ENCODE measurements at regions not wholly inside any gene's neighbourhood (a gene's known extent, or its start where the extent isn't known, plus 50 kb on each side); places are given as distances from the start of the nearest gene placed in this dataset.

- Histone ChIP-seq H3K36me3 (ENCODE audit: insufficient read depth) (no peaks in the 10 kb centered on the region), H3K9me2 (ENCODE audit: insufficient read depth) (no peaks in the 10 kb centered on the region; the same call in 1 of the 2 replicates), H3K79me2 (replicated peaks; ENCODE audit: insufficient read depth) (no peaks in the 10 kb centered on the region), H3K4me2 (no peak overlapping the region), H2AFZ (no peak overlapping the region), H3K27me3 (ENCODE audit: insufficient read depth) (no peaks in the 10 kb centered on the region), H3K4me3 (no peak overlapping the region), H3K4me1 (ENCODE audit: insufficient read depth) (peaks cover 4% of the 10 kb centered on the region; the same call in 1 of the 2 replicates), H3F3A (replicated peaks; ENCODE audit: low read depth) (no peaks in the 10 kb centered on the region), H3K27ac (ENCODE audit: low read depth) (no peak overlapping the region), H4K20me1 (replicated peaks; ENCODE audit: insufficient read depth) (no peaks in the 10 kb centered on the region)
- DNase-seq (ENCODE audit: low spot score) (no peak), ATAC-seq (no peak)
- no peaks in the 10 kb centered on the region for H3K27me3 Mint-ChIP-seq (ENCODE audit: insufficient read depth, low read depth, poor library complexity)
- peaks cover 12% of the 10 kb centered on the region for H3K4me1 Mint-ChIP-seq
- H3K27ac Mint-ChIP-seq: no peak overlapping the region
- H3K4me3 Mint-ChIP-seq: no peak overlapping the region
- no peaks in the 10 kb centered on the region for H3K9me3 Mint-ChIP-seq
- TF ChIP-seq POLR2AphosphoS5 (IDR thresholded peaks at IDR 0.05; ENCODE audit: low read depth) (no peak), JUNB (IDR thresholded peaks at IDR 0.05; ENCODE audit: unreplicated experiment) (no peak), ETS1 (IDR thresholded peaks at IDR 0.05) (no peak), CTCF (conservative IDR thresholded peaks at IDR 0.05; ENCODE audit: low read depth in 2 of 2) (no peak), NANOG (IDR thresholded peaks at IDR 0.05; ENCODE audit: borderline replicate concordance) (no peak), EZH2 (IDR thresholded peaks at IDR 0.05; ENCODE audit: low read depth, unreplicated experiment) (no peak), ZNF331 (CRISPR knock-in tag; IDR thresholded peaks at IDR 0.05; ENCODE audit: low read depth) (no peak), ZNF114 (CRISPR knock-in tag; IDR thresholded peaks at IDR 0.05) (no peak), REST (IDR thresholded peaks at IDR 0.05; ENCODE audit: unreplicated experiment) (no peak), STAT1 (IDR thresholded peaks at IDR 0.05; ENCODE audit: unreplicated experiment) (no peak), EZH2phosphoT487 (IDR thresholded peaks at IDR 0.05; ENCODE audit: unreplicated experiment) (no peak), CREB1 (CRISPR knock-in tag; IDR thresholded peaks at IDR 0.05; ENCODE audit: low read depth) (no peak)
- TF ChIP-seq, protein P1, sequence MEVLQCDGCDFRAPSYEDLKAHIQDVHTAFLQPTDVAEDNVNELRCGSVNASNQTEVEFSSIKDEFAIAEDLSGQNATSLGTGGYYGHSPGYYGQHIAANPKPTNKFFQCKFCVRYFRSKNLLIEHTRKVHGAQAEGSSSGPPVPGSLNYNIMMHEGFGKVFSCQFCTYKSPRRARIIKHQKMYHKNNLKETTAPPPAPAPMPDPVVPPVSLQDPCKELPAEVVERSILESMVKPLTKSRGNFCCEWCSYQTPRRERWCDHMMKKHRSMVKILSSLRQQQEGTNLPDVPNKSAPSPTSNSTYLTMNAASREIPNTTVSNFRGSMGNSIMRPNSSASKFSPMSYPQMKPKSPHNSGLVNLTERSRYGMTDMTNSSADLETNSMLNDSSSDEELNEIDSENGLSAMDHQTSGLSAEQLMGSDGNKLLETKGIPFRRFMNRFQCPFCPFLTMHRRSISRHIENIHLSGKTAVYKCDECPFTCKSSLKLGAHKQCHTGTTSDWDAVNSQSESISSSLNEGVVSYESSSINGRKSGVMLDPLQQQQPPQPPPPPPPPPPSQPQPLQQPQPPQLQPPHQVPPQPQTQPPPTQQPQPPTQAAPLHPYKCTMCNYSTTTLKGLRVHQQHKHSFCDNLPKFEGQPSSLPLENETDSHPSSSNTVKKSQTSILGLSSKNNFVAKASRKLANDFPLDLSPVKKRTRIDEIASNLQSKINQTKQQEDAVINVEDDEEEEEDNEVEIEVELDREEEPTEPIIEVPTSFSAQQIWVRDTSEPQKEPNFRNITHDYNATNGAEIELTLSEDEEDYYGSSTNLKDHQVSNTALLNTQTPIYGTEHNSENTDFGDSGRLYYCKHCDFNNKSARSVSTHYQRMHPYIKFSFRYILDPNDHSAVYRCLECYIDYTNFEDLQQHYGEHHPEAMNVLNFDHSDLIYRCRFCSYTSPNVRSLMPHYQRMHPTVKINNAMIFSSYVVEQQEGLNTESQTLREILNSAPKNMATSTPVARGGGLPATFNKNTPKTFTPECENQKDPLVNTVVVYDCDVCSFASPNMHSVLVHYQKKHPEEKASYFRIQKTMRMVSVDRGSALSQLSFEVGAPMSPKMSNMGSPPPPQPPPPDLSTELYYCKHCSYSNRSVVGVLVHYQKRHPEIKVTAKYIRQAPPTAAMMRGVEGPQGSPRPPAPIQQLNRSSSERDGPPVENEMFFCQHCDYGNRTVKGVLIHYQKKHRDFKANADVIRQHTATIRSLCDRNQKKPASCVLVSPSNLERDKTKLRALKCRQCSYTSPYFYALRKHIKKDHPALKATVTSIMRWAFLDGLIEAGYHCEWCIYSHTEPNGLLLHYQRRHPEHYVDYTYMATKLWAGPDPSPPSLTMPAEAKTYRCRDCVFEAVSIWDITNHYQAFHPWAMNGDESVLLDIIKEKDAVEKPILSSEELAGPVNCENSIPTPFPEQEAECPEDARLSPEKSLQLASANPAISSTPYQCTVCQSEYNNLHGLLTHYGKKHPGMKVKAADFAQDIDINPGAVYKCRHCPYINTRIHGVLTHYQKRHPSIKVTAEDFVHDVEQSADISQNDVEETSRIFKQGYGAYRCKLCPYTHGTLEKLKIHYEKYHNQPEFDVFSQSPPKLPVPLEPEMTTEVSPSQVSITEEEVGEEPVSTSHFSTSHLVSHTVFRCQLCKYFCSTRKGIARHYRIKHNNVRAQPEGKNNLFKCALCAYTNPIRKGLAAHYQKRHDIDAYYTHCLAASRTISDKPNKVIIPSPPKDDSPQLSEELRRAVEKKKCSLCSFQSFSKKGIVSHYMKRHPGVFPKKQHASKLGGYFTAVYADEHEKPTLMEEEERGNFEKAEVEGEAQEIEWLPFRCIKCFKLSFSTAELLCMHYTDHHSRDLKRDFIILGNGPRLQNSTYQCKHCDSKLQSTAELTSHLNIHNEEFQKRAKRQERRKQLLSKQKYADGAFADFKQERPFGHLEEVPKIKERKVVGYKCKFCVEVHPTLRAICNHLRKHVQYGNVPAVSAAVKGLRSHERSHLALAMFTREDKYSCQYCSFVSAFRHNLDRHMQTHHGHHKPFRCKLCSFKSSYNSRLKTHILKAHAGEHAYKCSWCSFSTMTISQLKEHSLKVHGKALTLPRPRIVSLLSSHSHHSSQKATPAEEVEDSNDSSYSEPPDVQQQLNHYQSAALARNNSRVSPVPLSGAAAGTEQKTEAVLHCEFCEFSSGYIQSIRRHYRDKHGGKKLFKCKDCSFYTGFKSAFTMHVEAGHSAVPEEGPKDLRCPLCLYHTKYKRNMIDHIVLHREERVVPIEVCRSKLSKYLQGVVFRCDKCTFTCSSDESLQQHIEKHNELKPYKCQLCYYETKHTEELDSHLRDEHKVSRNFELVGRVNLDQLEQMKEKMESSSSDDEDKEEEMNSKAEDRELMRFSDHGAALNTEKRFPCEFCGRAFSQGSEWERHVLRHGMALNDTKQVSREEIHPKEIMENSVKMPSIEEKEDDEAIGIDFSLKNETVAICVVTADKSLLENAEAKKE (CRISPR knock-in tag; IDR thresholded peaks at IDR 0.05): no peak
- H3K36me3 Mint-ChIP-seq (ENCODE audit: low read depth): no peaks in the 10 kb centered on the region
Observed at GRCh38 chr4:14742054-14742453, 260.2 kb upstream of the CPEB2 start.

Measured in GM23338 (cell line).